MM.1S (cell line): ENCODE measurements at regions not wholly inside any gene's neighbourhood (a gene's known extent, or its start where the extent isn't known, plus 50 kb on each side); places are given as distances from the start of the nearest gene placed in this dataset.

ENCODE experiments used
- DNase-seq: peaks from one replicate; pipeline ENCODE4 v3.0.0-alpha.2; 2015
- H2AFZ ChIP-seq: fragments of 300-600 bp; sonication (generic); 2 replicates; pipeline ENCODE4 v1.6.0; 2016; ENCODE audit warnings: antibody characterized with exemption, low read length
- H3F3A ChIP-seq: fragments of 300-600 bp; sonication (generic); 2 replicates; pipeline ENCODE4 v1.6.1; 2016; ENCODE audit warnings: mild to moderate bottlenecking, antibody characterized with exemption, low read length, moderate library complexity, mixed read lengths; ENCODE audit not compliant: insufficient read depth
- H3K27ac ChIP-seq: fragments of 300-600 bp; sonication (generic); 2 replicates; pipeline ENCODE4 v1.5.1; 2016; ENCODE audit warnings: mild to moderate bottlenecking, low read length
- H3K27me3 ChIP-seq: fragments of 300-600 bp; sonication (generic); replicated peaks from 2 replicates; pipeline ENCODE4 v1.6.0; 2016; ENCODE audit warnings: low read length; ENCODE audit not compliant: insufficient read depth
- H3K36me3 ChIP-seq: fragments of 300-600 bp; sonication (generic); replicated peaks from 2 replicates; pipeline ENCODE4 v1.6.1; 2016; ENCODE audit warnings: mild to moderate bottlenecking, low read length, mixed read lengths; ENCODE audit not compliant: insufficient read depth
- H3K4me1 ChIP-seq: fragments of 300-600 bp; sonication (generic); 2 replicates; pipeline ENCODE4 v1.6.1; 2016; ENCODE audit warnings: low read length, mixed read lengths
- H3K4me2 ChIP-seq: fragments of 300-600 bp; sonication (generic); 2 replicates; pipeline ENCODE4 v1.6.0; 2016; ENCODE audit warnings: low read depth, low read length
- H3K4me3 ChIP-seq: fragments of 300-600 bp; sonication (generic); 2 replicates; pipeline ENCODE4 v1.5.1; 2016; ENCODE audit warnings: low read length, mixed read lengths
- H3K79me2 ChIP-seq: fragments of 300-600 bp; sonication (generic); 2 replicates; pipeline ENCODE4 v1.6.1; 2016; ENCODE audit warnings: mixed run types, low read length, mixed read lengths
- H3K9ac ChIP-seq: fragments of 300-600 bp; sonication (generic); 2 replicates; pipeline ENCODE4 v1.6.1; 2016; ENCODE audit warnings: low read length, mixed read lengths
- H3K9me2 ChIP-seq: fragments of 300-600 bp; sonication (generic); replicated peaks from 2 replicates; pipeline ENCODE4 v1.6.1; 2016; ENCODE audit warnings: mild to moderate bottlenecking, low read length, mixed read lengths; ENCODE audit not compliant: insufficient read depth
- H3K9me3 ChIP-seq: fragments of 300-600 bp; sonication (generic); replicated peaks from 2 replicates; pipeline ENCODE4 v1.6.1; 2016; ENCODE audit warnings: mild to moderate bottlenecking, low read length, mixed read lengths; ENCODE audit not compliant: insufficient read depth
- H4K20me1 ChIP-seq: fragments of 300-600 bp; sonication (generic); 2 replicates; pipeline ENCODE4 v1.6.1; 2016; ENCODE audit warnings: mild to moderate bottlenecking, low read length, moderate library complexity, mixed read lengths; ENCODE audit not compliant: insufficient read depth
- CTCF ChIP-seq: fragments of 300-600 bp; sonication (generic); IDR thresholded peaks from 2 replicates; pipeline ENCODE4 v1.5.1; 2016; ENCODE audit warnings: antibody characterized with exemption, low read length, mixed read lengths
- EZH2 ChIP-seq: fragments of 300-600 bp; sonication (generic); optimal IDR thresholded peaks from 2 replicates; pipeline ENCODE3; 2017; ENCODE audit warnings: low read depth, mild to moderate bottlenecking, antibody characterized with exemption, low read length, mixed read lengths
- EZH2phosphoT487 ChIP-seq: fragments of 300-600 bp; sonication (generic); IDR thresholded peaks from 2 replicates; pipeline ENCODE4 v1.6.1; 2018; ENCODE audit warnings: antibody characterized with exemption, low read length

DNA sequence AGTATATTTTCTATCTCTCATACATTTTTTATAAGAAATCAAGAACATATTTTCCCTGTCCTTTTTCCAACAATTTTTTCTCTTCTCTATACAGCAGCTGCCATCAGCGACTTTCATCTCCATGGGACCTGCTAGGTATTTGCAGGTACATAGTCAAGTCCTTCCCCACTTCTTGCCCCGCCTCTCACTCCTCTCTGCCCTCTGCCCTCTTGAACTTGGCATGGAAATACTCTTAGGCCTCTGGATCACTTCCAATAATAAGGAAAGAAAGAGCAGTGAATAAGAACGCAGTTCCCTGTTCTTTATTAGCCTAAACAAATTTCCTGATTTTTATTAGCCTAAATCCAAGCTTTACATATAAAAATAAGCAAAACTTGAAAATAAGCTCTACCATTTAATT lies 353.1 kb downstream of the SEC23A start:
- Histone ChIP-seq H3K4me3 (no peak overlapping the region), H3K27ac (no peak overlapping the region), H4K20me1 (no peaks in the 10 kb centered on the region), H3K9me2 (no peaks in the 10 kb centered on the region), H3K4me1 (no peaks in the 10 kb centered on the region), H3K4me2 (no peak overlapping the region), H3F3A (no peaks in the 10 kb centered on the region), H2AFZ (no peak overlapping the region), H3K27me3 (no peaks in the 10 kb centered on the region), H3K9me3 (no peaks in the 10 kb centered on the region), H3K9ac (no peak overlapping the region), H3K79me2 (no peaks in the 10 kb centered on the region), H3K36me3 (no peaks in the 10 kb centered on the region)
- no peak for DNase-seq
- TF ChIP-seq CTCF (no peak), EZH2phosphoT487 (no peak), EZH2 (no peak)

DNA sequence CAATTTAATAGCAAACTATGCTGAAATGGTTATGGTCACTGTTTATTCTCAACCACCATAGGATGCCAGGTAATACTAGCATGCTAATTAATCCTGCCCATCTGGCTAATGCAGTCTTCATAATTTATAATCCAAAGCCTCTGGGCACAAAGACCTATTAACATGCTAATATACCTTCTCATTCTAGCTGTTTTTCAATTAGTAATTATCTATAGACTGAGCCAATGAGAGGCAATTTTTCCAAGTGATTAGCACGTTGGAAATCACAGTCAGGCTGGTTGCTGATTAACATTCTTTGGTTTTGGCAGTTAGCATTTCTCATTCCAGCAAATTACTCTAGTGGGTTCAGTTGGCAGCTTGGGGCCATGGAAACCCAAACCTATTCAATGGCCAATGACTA lies 357.2 kb downstream of the SEC23A start:
- no peaks in the 10 kb centered on the region for H4K20me1 ChIP-seq

DNA sequence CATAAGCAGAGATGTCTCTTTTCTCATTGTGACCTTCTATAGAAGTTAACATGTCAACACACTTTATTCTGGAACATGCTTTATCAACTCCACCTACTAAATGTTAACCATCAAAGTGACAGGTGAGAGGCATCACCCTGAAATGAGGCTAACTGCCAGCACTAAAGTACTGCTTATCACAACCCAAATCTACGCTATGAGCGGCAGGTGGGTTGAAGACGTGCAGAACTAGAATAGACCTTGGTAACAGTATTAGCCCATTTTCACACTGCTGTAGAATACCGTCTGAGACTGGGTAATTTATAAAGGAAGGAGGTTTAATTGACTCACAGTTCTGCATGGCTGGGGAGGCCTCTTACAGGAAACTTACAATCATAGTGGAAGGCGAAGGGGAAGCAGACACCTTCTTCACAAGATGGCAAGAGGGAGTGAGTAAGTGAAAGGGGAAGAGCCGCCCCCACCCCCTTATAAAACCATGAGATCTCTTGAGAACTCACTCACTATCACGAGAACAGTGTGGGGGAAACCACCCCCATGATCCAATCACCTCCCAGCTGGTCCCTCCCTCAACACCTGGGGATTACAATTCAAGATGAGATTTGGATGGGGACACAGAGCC lies 359.0 kb downstream of the SEC23A start:
- TF ChIP-seq EZH2phosphoT487 (no peak), CTCF (no peak), EZH2 (no peak)
- Histone ChIP-seq H4K20me1 (no peaks in the 10 kb centered on the region), H3K4me2 (no peak overlapping the region), H3K4me3 (no peak overlapping the region), H3F3A (no peaks in the 10 kb centered on the region), H3K4me1 (no peaks in the 10 kb centered on the region), H2AFZ (no peak overlapping the region), H3K27ac (no peak overlapping the region), H3K27me3 (no peaks in the 10 kb centered on the region), H3K9me2 (no peaks in the 10 kb centered on the region), H3K79me2 (no peaks in the 10 kb centered on the region), H3K36me3 (no peaks in the 10 kb centered on the region), H3K9ac (no peak overlapping the region), H3K9me3 (no peaks in the 10 kb centered on the region)
- no peak for DNase-seq

More for the DNA sequence above, 357.2 kb downstream of the SEC23A start:
- no peaks in the 10 kb centered on the region for H3K36me3 ChIP-seq
- H3K4me1 ChIP-seq, result no peaks in the 10 kb centered on the region
- no peaks in the 10 kb centered on the region for H3K9me3 ChIP-seq
- no peak overlapping the region for H3K4me3 ChIP-seq
- no peak overlapping the region for H3K4me2 ChIP-seq
- H2AFZ ChIP-seq, result no peak overlapping the region
- no peaks in the 10 kb centered on the region for H3K27me3 ChIP-seq
- no peaks in the 10 kb centered on the region for H3K9me2 ChIP-seq
- H3K79me2 ChIP-seq, result no peaks in the 10 kb centered on the region
- no peak overlapping the region for H3K27ac ChIP-seq
- no peaks in the 10 kb centered on the region for H3F3A ChIP-seq
- no peak for TF ChIP-seq EZH2phosphoT487
- TF ChIP-seq EZH2, result no peak
- TF ChIP-seq CTCF, result no peak
- no peak overlapping the region for H3K9ac ChIP-seq
- DNase-seq, result no peak
